Endothelial cell of umbilical vein (primary cell): ENCODE measurements at regions not wholly inside any gene's neighbourhood (a gene's known extent, or its start where the extent isn't known, plus 50 kb on each side); places are given as distances from the start of the nearest gene placed in this dataset.

Experiments
- BruUV-seq: library from RNA; stranded (reverse); fragments of 400-500 nt; replicated peaks from 2 replicates; lab custom pipeline; 2021; lab: Mats Ljungman, UMichigan
- CTCF ChIA-PET: fragments of 300-600, 350-600 bp; sonication (Branson Sonifier 250); formaldehyde crosslinking; loops from one replicate; lab custom pipeline; 2021; ENCODE audit warnings: antibody characterized with exemption, inconsistent platforms; lab: Charles Lee
- POLR2A ChIA-PET: fragments of 300-600, 350-600 bp; sonication (Branson Sonifier 250); formaldehyde crosslinking; loops from one replicate; lab custom pipeline; 2021; ENCODE audit warnings: antibody characterized with exemption, inconsistent platforms; lab: Charles Lee
- DNase-seq: peaks from one replicate; pipeline ENCODE4 v3.0.0-alpha.2; 2011; ENCODE audit warnings: low read depth, low spot score
- FAIRE-seq: peaks from 2 replicates; lab custom pipeline; 2011; peaks lifted over from hg19 to GRCh38; lab: Jason Lieb, UNC
- H2AFZ ChIP-seq: 2 replicates; pipeline ENCODE4 v1.6.0; 2012; ENCODE audit warnings: low read depth, low read length, control low read depth, inconsistent platforms
- H3K27ac ChIP-seq: 2 replicates; pipeline ENCODE4 v1.5.1; 2011; ENCODE audit warnings: low read depth, mild to moderate bottlenecking, control low read depth, low read length, moderate library complexity; ENCODE audit not compliant: insufficient read depth
- H3K27me3 ChIP-seq, 2 experiments: 2 replicates each; pipeline versions ENCODE4 v1.6.0 to v1.6.1; 2011; ENCODE audit warnings: low read length in 2 of 2, mixed read lengths in 1 of 2; ENCODE audit not compliant: control insufficient read depth in 2 of 2, insufficient read depth in 2 of 2
- H3K36me3 ChIP-seq, 2 experiments: 2 replicates in 1 of 2; 3 replicates in 1 of 2; pipeline ENCODE4 v1.5.1; 2011; ENCODE audit warnings: low read length in 2 of 2, mild to moderate bottlenecking in 1 of 2, moderate library complexity in 1 of 2; ENCODE audit not compliant: control insufficient read depth in 2 of 2, insufficient read depth in 2 of 2; ENCODE audit errors: extremely low read depth in 1 of 2
- H3K4me1 ChIP-seq: 3 replicates; pipeline ENCODE4 v1.5.1; 2011; ENCODE audit warnings: mild to moderate bottlenecking, low read length; ENCODE audit not compliant: control insufficient read depth, insufficient read depth; ENCODE audit errors: extremely low read depth
- H3K4me2 ChIP-seq: 2 replicates; pipeline ENCODE4 v1.6.1; 2011; ENCODE audit warnings: low read length, control low read depth, mixed read lengths; ENCODE audit not compliant: insufficient read depth
- H3K4me3 ChIP-seq, 3 experiments: fragments of 200-600 bp in 1 of 3; sonication (generic), shearing (Covaris generic) in 1 of 3; replicated peaks in 1 of 3; 2 replicates each; pipeline ENCODE4 v1.5.1; 2011 to 2016; ENCODE audit warnings: control low read depth in 3 of 3, low read length in 3 of 3, mild to moderate bottlenecking in 2 of 3, inconsistent platforms in 1 of 3, low read depth in 1 of 3, moderate library complexity in 1 of 3; ENCODE audit not compliant: insufficient read depth in 1 of 3
- H3K79me2 ChIP-seq: 2 replicates; pipeline ENCODE4 v1.6.0; 2012; ENCODE audit warnings: low read length, inconsistent platforms; ENCODE audit not compliant: control insufficient read depth, insufficient read depth
- H3K9ac ChIP-seq: replicated peaks from 2 replicates; pipeline ENCODE3; 2011; ENCODE audit warnings: low read length, control low read depth; ENCODE audit not compliant: insufficient read depth; ENCODE audit errors: extremely low read depth
- H3K9me1 ChIP-seq: replicated peaks from 3 replicates; pipeline ENCODE4 v1.6.0; 2011; ENCODE audit warnings: mild to moderate bottlenecking, low read length; ENCODE audit not compliant: control insufficient read depth, insufficient read depth; ENCODE audit errors: extremely low read depth
- H3K9me3 ChIP-seq: replicated peaks from 2 replicates; pipeline ENCODE4 v1.5.1; 2012; ENCODE audit warnings: low read length, inconsistent platforms; ENCODE audit not compliant: control insufficient read depth, insufficient read depth
- H4K20me1 ChIP-seq: replicated peaks from 2 replicates; pipeline ENCODE3; 2011; ENCODE audit warnings: mild to moderate bottlenecking, low read length; ENCODE audit not compliant: control insufficient read depth, insufficient read depth; ENCODE audit errors: extremely low read depth
- EZH2 ChIP-seq: IDR thresholded peaks from 2 replicates; pipeline ENCODE4 v1.6.1; 2012; ENCODE audit warnings: borderline replicate concordance, low read depth, mild to moderate bottlenecking, moderate library complexity, low read length, inconsistent platforms; ENCODE audit not compliant: severe bottlenecking
- FOS ChIP-seq: IDR thresholded peaks from 2 replicates; pipeline ENCODE4 v1.6.1; 2011; ENCODE audit warnings: mild to moderate bottlenecking, low read length, moderate library complexity, borderline replicate concordance; ENCODE audit not compliant: insufficient read depth
- GATA2 ChIP-seq: IDR thresholded peaks from 2 replicates; pipeline ENCODE4 v1.7.0; 2011; ENCODE audit warnings: low read depth, mild to moderate bottlenecking, moderate library complexity, mixed read lengths, low read length; ENCODE audit not compliant: insufficient read length, insufficient read depth
- JUN ChIP-seq: IDR thresholded peaks from 2 replicates; pipeline ENCODE4 v1.6.1; 2011; ENCODE audit warnings: borderline replicate concordance, low read depth; ENCODE audit not compliant: insufficient read length, insufficient read depth
- MYC ChIP-seq: IDR thresholded peaks from one replicate; pipeline ENCODE4 v1.6.1; 2011; ENCODE audit warnings: mild to moderate bottlenecking, low read depth, low read length
- POLR2A ChIP-seq: IDR thresholded peaks from 2 replicates; pipeline ENCODE4 v1.6.1; 2012; ENCODE audit warnings: low read depth, mild to moderate bottlenecking, control low read depth, low read length
- POLR2AphosphoS5 ChIP-seq: IDR thresholded peaks from 2 replicates; pipeline ENCODE4 v1.6.1; 2012; ENCODE audit warnings: low read depth, mild to moderate bottlenecking, control low read depth, low read length, moderate library complexity; ENCODE audit not compliant: insufficient read depth
- dilution Hi-C: fragments of 300-500 bp; cut with MboI; formaldehyde crosslinking; loops from one replicate; pipeline ENCODE4 v1.15.0; 2019; ENCODE audit warnings: low sequenced_read_pairs; ENCODE audit not compliant: extremely low pct_ligation_motif_present
- intact Hi-C: fragments of 100-400 bp; cut with micrococcal nuclease; formaldehyde crosslinking; loops from one replicate; pipeline ENCODE4 v1.10.0; 2022
- TF ChIP-seq, protein P1 (sequence below), 2 donors: IDR thresholded peaks; 1 replicate in 1 of 2; 2 replicates in 1 of 2; pipeline ENCODE4 v1.5.1; 2011; ENCODE audit warnings: low read length in 2 of 2, mild to moderate bottlenecking in 2 of 2, moderate library complexity in 2 of 2, control low read depth in 1 of 2, inconsistent platforms in 1 of 2, low read depth in 1 of 2; ENCODE audit not compliant: insufficient read depth in 1 of 2; ENCODE audit errors: extremely low read depth in 1 of 2
- TF ChIP-seq, protein P2 (sequence below): IDR thresholded peaks from 2 replicates; pipeline ENCODE4 v1.6.1; 2011; ENCODE audit not compliant: insufficient read depth, insufficient read length

DNA sequence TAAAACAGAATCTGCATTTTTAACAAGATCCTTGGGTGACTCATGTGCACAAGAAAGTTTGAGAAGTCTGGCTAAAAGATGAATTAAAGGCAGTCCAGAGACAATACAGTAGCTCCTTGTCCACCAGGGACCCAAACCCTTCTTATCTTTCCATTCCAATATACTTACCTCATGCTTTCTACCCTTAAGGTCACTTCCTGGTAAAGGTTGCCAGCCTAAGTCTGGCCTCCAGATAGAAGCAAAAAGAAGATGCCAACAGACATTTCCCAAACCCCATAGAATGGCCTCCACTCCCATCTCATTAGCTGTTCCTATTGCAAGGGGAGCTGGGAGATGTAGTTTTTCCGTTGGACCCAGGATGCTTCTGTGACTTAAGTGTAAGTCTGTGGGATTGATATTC lies 101.4 kb upstream of the XYLT1 start:
- Histone ChIP-seq H3K9ac (no peak overlapping the region), H4K20me1 (no peaks in the 10 kb centered on the region), H3K27me3 (no peaks in the 10 kb centered on the region), H2AFZ (no peak overlapping the region), H3K9me3 (peaks cover 2% of the 10 kb centered on the region), H3K4me3 (no peak overlapping the region), H3K36me3 (no peaks in the 10 kb centered on the region), H3K4me1 (no peaks in the 10 kb centered on the region), H3K9me1 (no peaks in the 10 kb centered on the region), H3K27ac (no peak overlapping the region), H3K4me2 (no peak overlapping the region), H3K79me2 (no peaks in the 10 kb centered on the region)
- TF ChIP-seq, protein P1, sequence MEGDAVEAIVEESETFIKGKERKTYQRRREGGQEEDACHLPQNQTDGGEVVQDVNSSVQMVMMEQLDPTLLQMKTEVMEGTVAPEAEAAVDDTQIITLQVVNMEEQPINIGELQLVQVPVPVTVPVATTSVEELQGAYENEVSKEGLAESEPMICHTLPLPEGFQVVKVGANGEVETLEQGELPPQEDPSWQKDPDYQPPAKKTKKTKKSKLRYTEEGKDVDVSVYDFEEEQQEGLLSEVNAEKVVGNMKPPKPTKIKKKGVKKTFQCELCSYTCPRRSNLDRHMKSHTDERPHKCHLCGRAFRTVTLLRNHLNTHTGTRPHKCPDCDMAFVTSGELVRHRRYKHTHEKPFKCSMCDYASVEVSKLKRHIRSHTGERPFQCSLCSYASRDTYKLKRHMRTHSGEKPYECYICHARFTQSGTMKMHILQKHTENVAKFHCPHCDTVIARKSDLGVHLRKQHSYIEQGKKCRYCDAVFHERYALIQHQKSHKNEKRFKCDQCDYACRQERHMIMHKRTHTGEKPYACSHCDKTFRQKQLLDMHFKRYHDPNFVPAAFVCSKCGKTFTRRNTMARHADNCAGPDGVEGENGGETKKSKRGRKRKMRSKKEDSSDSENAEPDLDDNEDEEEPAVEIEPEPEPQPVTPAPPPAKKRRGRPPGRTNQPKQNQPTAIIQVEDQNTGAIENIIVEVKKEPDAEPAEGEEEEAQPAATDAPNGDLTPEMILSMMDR (IDR thresholded peaks at IDR 0.05; ENCODE audit: extremely low read depth in 1 of 2, insufficient read depth in 1 of 2, low read depth in 1 of 2, low read length in 2 of 2), result no peak
- TF ChIP-seq GATA2 (no peak), JUN (no peak), POLR2AphosphoS5 (no peak), POLR2A (no peak), EZH2 (no peak), MYC (no peak), FOS (no peak)
- TF ChIP-seq, protein P2, sequence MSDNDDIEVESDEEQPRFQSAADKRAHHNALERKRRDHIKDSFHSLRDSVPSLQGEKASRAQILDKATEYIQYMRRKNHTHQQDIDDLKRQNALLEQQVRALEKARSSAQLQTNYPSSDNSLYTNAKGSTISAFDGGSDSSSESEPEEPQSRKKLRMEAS, result no peak
- CTCF ChIA-PET, result no interaction called here
- dilution Hi-C loops (no loop called here), intact Hi-C loops (no loop called here)
- FAIRE-seq (no peak), DNase-seq (no peak)
- POLR2A ChIA-PET, result no interaction called here
- no TSS peak for BruUV-seq
